Lower lobe of right lung (tissue), 2 donors: ENCODE measurements at regions not wholly inside any gene's neighbourhood (a gene's known extent, or its start where the extent isn't known, plus 50 kb on each side); places are given as distances from the start of the nearest gene placed in this dataset.
"Not testable (repeated sequence)": the region's sequence is repeated elsewhere in the genome, so short reads cannot be mapped to it uniquely, and the experiment has no call there.

Experiments used
- ATAC-seq, 2 donors: fragments of 200-7000 bp; cut with Tn5 transposase; one replicate each; pipeline ENCODE4 v1.9.1; 2020 to 2022; ENCODE audit warnings: mild to moderate bottlenecking in 2 of 2, moderate library complexity in 2 of 2
- DNase-seq: peaks from one replicate; pipeline ENCODE4 v3.0.0-alpha.2; 2020
- H3K27ac ChIP-seq: fragments of 200-600 bp; one replicate; pipeline ENCODE4 v1.8.0; 2022
- H3K27me3 ChIP-seq: fragments of 200-600 bp; one replicate; pipeline ENCODE4 v1.8.0; 2022; ENCODE audit warnings: low read depth
- H3K36me3 ChIP-seq: fragments of 200-600 bp; one replicate; pipeline ENCODE4 v1.8.0; 2022; ENCODE audit warnings: mild to moderate bottlenecking
- H3K4me1 ChIP-seq: fragments of 200-600 bp; one replicate; pipeline ENCODE4 v1.8.0; 2022
- H3K4me3 ChIP-seq: fragments of 200-600 bp; one replicate; pipeline ENCODE4 v1.8.0; 2022; ENCODE audit warnings: mild to moderate bottlenecking
- H3K9me3 ChIP-seq: fragments of 200-600 bp; one replicate; pipeline ENCODE4 v1.8.0; 2022
- CTCF ChIP-seq: fragments of 200-600 bp; IDR thresholded peaks from one replicate; pipeline ENCODE4 v1.8.0; 2022; ENCODE audit warnings: antibody characterized with exemption, mild to moderate bottlenecking
- intact Hi-C: fragments of 100-400 bp; cut with DNase I; formaldehyde crosslinking; loops from one replicate; pipeline ENCODE4 v1.11.0; 2022
- donor health status: DM: no; HTN: yes; CAD: no; lungs with severe emphysema.

GRCh38 chr11:69951821-69952220 lies 126.3 kb upstream of the ANO1 start:
- Histone ChIP-seq H3K27ac (no peak overlapping the region), H3K9me3 (no peaks in the 10 kb centered on the region), H3K36me3 (no peaks in the 10 kb centered on the region), H3K27me3 (no peaks in the 10 kb centered on the region), H3K4me1 (peaks cover 10% of the 10 kb centered on the region), H3K4me3 (no peak overlapping the region)
- no peak for DNase-seq
- ATAC-seq, result no peak
- no peak for TF ChIP-seq CTCF
- intact Hi-C loops, result no loop called here

GRCh38 chr11:69952229-69952975 lies 125.7 kb upstream of the ANO1 start:
- H3K4me1 ChIP-seq, result peaks cover 10% of the 10 kb centered on the region
- H3K27ac ChIP-seq, H3K36me3 ChIP-seq, intact Hi-C loops, H3K9me3 ChIP-seq, H3K27me3 ChIP-seq, H3K4me3 ChIP-seq, ATAC-seq, DNase-seq: not testable (repeated sequence)

GRCh38 chr11:69953356-69953755 lies 124.8 kb upstream of the ANO1 start:
- TF ChIP-seq CTCF, result no peak
- H3K4me1 ChIP-seq, result peaks cover 10% of the 10 kb centered on the region
- DNase-seq, result no peak
- H3K27me3 ChIP-seq, result no peaks in the 10 kb centered on the region
- no peaks in the 10 kb centered on the region for H3K9me3 ChIP-seq
- no peak for ATAC-seq
- H3K4me3 ChIP-seq, result no peak overlapping the region
- no peaks in the 10 kb centered on the region for H3K36me3 ChIP-seq
- no peak overlapping the region for H3K27ac ChIP-seq
- intact Hi-C loops, result no loop called here

- intact Hi-C loops, result no loop called here
- TF ChIP-seq CTCF, result no peak
- H3K4me3 ChIP-seq, result no peak overlapping the region
- no peak for DNase-seq
- no peaks in the 10 kb centered on the region for H3K36me3 ChIP-seq
- no peak overlapping the region for H3K27ac ChIP-seq
- H3K4me1 ChIP-seq, result no peaks in the 10 kb centered on the region
- peaks cover 8% of the 10 kb centered on the region for H3K27me3 ChIP-seq
- H3K9me3 ChIP-seq, result no peaks in the 10 kb centered on the region
- no peak for ATAC-seq
These were observed 123.4 kb upstream of the ANO1 start for GRCh38 chr11:69954756-69955155.

- Histone ChIP-seq H3K4me3 (no peak overlapping the region), H3K27me3 (peaks cover 8% of the 10 kb centered on the region), H3K9me3 (no peaks in the 10 kb centered on the region), H3K4me1 (no peaks in the 10 kb centered on the region), H3K27ac (no peak overlapping the region), H3K36me3 (no peaks in the 10 kb centered on the region)
- TF ChIP-seq CTCF, result no peak
- ATAC-seq (no peak), DNase-seq (no peak)
- intact Hi-C loops, result no loop called here
These were observed 121.4 kb upstream of the ANO1 start for GRCh38 chr11:69956669-69957190.

- Histone ChIP-seq H3K27me3 (peaks cover 8% of the 10 kb centered on the region), H3K27ac (no peak overlapping the region), H3K9me3 (no peaks in the 10 kb centered on the region), H3K4me3 (no peak overlapping the region), H3K36me3 (no peaks in the 10 kb centered on the region), H3K4me1 (no peaks in the 10 kb centered on the region)
- no peak for TF ChIP-seq CTCF
- no peak for DNase-seq
- ATAC-seq, result no peak
- intact Hi-C loops, result no loop called here
These were observed 120.3 kb upstream of the ANO1 start for GRCh38 chr11:69957849-69958248.
